SK-N-SH treated with all-trans-retinoic acid at 6 μM for 48 hours (cell line): ENCODE measurements at regions not wholly inside any gene's neighbourhood (a gene's known extent, or its start where the extent isn't known, plus 50 kb on each side); places are given as distances from the start of the nearest gene placed in this dataset.

Experiments used
- ATAC-seq: fragments of 200-7000 bp; cut with Tn5 transposase; 3 replicates; pipeline ENCODE4 v1.9.1; 2020; ENCODE audit warnings: mild to moderate bottlenecking, moderate library complexity
- BACH2 ChIP-seq: fragments of 250-450 bp; sonication (Bioruptor Pico); IDR thresholded peaks from 2 replicates; pipeline ENCODE4 v1.9.0; 2021; ENCODE audit warnings: mild to moderate bottlenecking, borderline replicate concordance
- CREB5 ChIP-seq: fragments of 250-450 bp; sonication (Bioruptor Pico); IDR thresholded peaks from 2 replicates; pipeline ENCODE4 v1.5.1; 2020; ENCODE audit warnings: low read depth, mild to moderate bottlenecking, moderate library complexity
- CSDC2 ChIP-seq: fragments of 250-450 bp; sonication (Bioruptor Pico); IDR thresholded peaks from 2 replicates; pipeline ENCODE4 v1.5.0; 2020; ENCODE audit warnings: mild to moderate bottlenecking, moderate library complexity
- ESRRG ChIP-seq: fragments of 250-450 bp; sonication (Bioruptor Pico); IDR thresholded peaks from 2 replicates; pipeline ENCODE4 v1.6.1; 2021; ENCODE audit warnings: mild to moderate bottlenecking
- GLIS3 ChIP-seq: fragments of 250-450 bp; sonication (Bioruptor Pico); IDR thresholded peaks from 2 replicates; pipeline ENCODE4 v1.5.0; 2020; ENCODE audit warnings: mild to moderate bottlenecking, moderate library complexity
- ISL1 ChIP-seq: fragments of 250-450 bp; sonication (Bioruptor Pico); IDR thresholded peaks from 2 replicates; pipeline ENCODE4 v2.1.2; 2022; ENCODE audit warnings: mild to moderate bottlenecking, moderate library complexity
- OSR1 ChIP-seq: fragments of 250-450 bp; sonication (Bioruptor Pico); IDR thresholded peaks from 2 replicates; pipeline ENCODE4 v1.8.0; 2022; ENCODE audit warnings: moderate library complexity, mild to moderate bottlenecking, inconsistent platforms
- PATZ1 ChIP-seq: fragments of 250-450 bp; sonication (Bioruptor Pico); IDR thresholded peaks from 2 replicates; pipeline ENCODE4 v1.8.0; 2020; ENCODE audit warnings: mild to moderate bottlenecking, moderate library complexity, borderline replicate concordance
- POU6F1 ChIP-seq: fragments of 250-450 bp; sonication (Bioruptor Pico); IDR thresholded peaks from 2 replicates; pipeline ENCODE4 v1.8.0; 2021; ENCODE audit warnings: low read depth, mild to moderate bottlenecking, moderate library complexity, borderline replicate concordance
- PPARA ChIP-seq: fragments of 250-450 bp; sonication (Bioruptor Pico); IDR thresholded peaks from 2 replicates; pipeline ENCODE4 v1.5.0; 2020; ENCODE audit warnings: mild to moderate bottlenecking, borderline replicate concordance
- RARB ChIP-seq: fragments of 250-450 bp; sonication (Bioruptor Pico); IDR thresholded peaks from 2 replicates; pipeline ENCODE4 v1.8.0; 2021; ENCODE audit warnings: mild to moderate bottlenecking, moderate library complexity
- SNAI2 ChIP-seq: fragments of 250-450 bp; sonication (Bioruptor Pico); IDR thresholded peaks from 2 replicates; pipeline ENCODE4 v1.5.0; 2020; ENCODE audit warnings: mild to moderate bottlenecking, moderate library complexity
- TCF4 ChIP-seq: fragments of 250-450 bp; sonication (Bioruptor Pico); IDR thresholded peaks from 2 replicates; pipeline ENCODE4 v1.8.0; 2021; ENCODE audit warnings: mild to moderate bottlenecking, moderate library complexity, borderline replicate concordance
- TOX ChIP-seq: fragments of 250-450 bp; sonication (Bioruptor Pico); IDR thresholded peaks from 2 replicates; pipeline ENCODE4 v1.8.0; 2021; ENCODE audit warnings: mild to moderate bottlenecking, moderate library complexity, borderline replicate concordance
- TSHZ2 ChIP-seq: fragments of 250-450 bp; sonication (Bioruptor Pico); IDR thresholded peaks from 2 replicates; pipeline ENCODE4 v1.5.0; 2020; ENCODE audit warnings: mild to moderate bottlenecking, moderate library complexity
- ZFP30 ChIP-seq: fragments of 450-650 bp; formaldehyde crosslinking; IDR thresholded peaks from 2 replicates; pipeline ENCODE4 v1.5.0; 2022; ENCODE audit warnings: mild to moderate bottlenecking, moderate library complexity
- ZNF565 ChIP-seq: fragments of 450-650 bp; formaldehyde crosslinking; conservative IDR thresholded peaks from 2 replicates; pipeline ENCODE4 v1.5.0; 2020; ENCODE audit warnings: low read depth, mild to moderate bottlenecking, moderate library complexity
- ZNF70 ChIP-seq: fragments of 450-650 bp; formaldehyde crosslinking; IDR thresholded peaks from 2 replicates; pipeline ENCODE4 v1.5.0; 2020; ENCODE audit warnings: mild to moderate bottlenecking, moderate library complexity
- ZNF8 ChIP-seq: fragments of 450-650 bp; formaldehyde crosslinking; IDR thresholded peaks from 2 replicates; pipeline ENCODE4 v1.5.0; 2020; ENCODE audit warnings: mild to moderate bottlenecking, moderate library complexity

GRCh38 chr11:86153439-86153838, 84.6 kb upstream of the PICALM start:
- TF ChIP-seq ZNF565 (CRISPR knock-in tag) (no peak), CREB5 (CRISPR knock-in tag) (no peak), TCF4 (CRISPR knock-in tag) (no peak), GLIS3 (no peak), SNAI2 (CRISPR knock-in tag) (no peak), ZNF70 (CRISPR knock-in tag) (no peak), ZFP30 (no peak), POU6F1 (CRISPR knock-in tag) (no peak), OSR1 (CRISPR knock-in tag) (no peak), CSDC2 (CRISPR knock-in tag) (no peak), BACH2 (CRISPR knock-in tag) (no peak), ISL1 (CRISPR knock-in tag) (no peak), ZNF8 (CRISPR knock-in tag) (no peak), PATZ1 (CRISPR knock-in tag) (no peak), ESRRG (CRISPR knock-in tag) (no peak)
- TF ChIP-seq, all 23 proteins: peak for 0
- no peak for ATAC-seq

GRCh38 chr11:86152901-86153300, 84.0 kb upstream of the PICALM start:
- no peak for ATAC-seq
- TF ChIP-seq TOX (CRISPR knock-in tag) (no peak), ZNF8 (CRISPR knock-in tag) (no peak), TCF4 (CRISPR knock-in tag) (no peak), CREB5 (CRISPR knock-in tag) (no peak), PPARA (no peak), ZNF565 (CRISPR knock-in tag) (no peak), TSHZ2 (no peak), ZFP30 (no peak), RARB (CRISPR knock-in tag) (no peak), PATZ1 (CRISPR knock-in tag) (no peak)
- TF ChIP-seq, all 23 proteins: peak for 0
